ENCODE measurements at regions not wholly inside any gene's neighbourhood (a gene's known extent, or its start where the extent isn't known, plus 50 kb on each side); places are given as distances from the start of the nearest gene placed in this dataset.

- in situ Hi-C loops (cut with MboI; ENCODE audit: low sequenced_read_pairs, unreplicated experiment): no loop called here
- TF ChIP-seq CTCF (IDR thresholded peaks at IDR 0.05; ENCODE audit: borderline replicate concordance, control extremely low read depth, extremely low read depth, insufficient read depth, missing control alignments): no peak
- DNase-seq (ENCODE audit: low spot score): no peak
Observed at GRCh38 chr5:125357660-125358059, 611.2 kb upstream of the ZNF608 start.

- DNase-seq (ENCODE audit: low spot score): no peak
- TF ChIP-seq CTCF (IDR thresholded peaks at IDR 0.05; ENCODE audit: borderline replicate concordance, control extremely low read depth, extremely low read depth, insufficient read depth, missing control alignments): no peak
- in situ Hi-C loops (cut with MboI; ENCODE audit: low sequenced_read_pairs, unreplicated experiment): no loop called here
Observed at GRCh38 chr5:125365747-125366146, 619.3 kb upstream of the ZNF608 start.

- in situ Hi-C loops (cut with MboI; ENCODE audit: low sequenced_read_pairs, unreplicated experiment): no loop called here
- no peak for TF ChIP-seq CTCF (IDR thresholded peaks at IDR 0.05; ENCODE audit: borderline replicate concordance, control extremely low read depth, extremely low read depth, insufficient read depth, missing control alignments)
- no peak for DNase-seq (ENCODE audit: low spot score)
Observed at GRCh38 chr5:125367702-125368101, 621.3 kb upstream of the ZNF608 start.

- no peak for TF ChIP-seq CTCF (IDR thresholded peaks at IDR 0.05; ENCODE audit: borderline replicate concordance, control extremely low read depth, extremely low read depth, insufficient read depth, missing control alignments)
- in situ Hi-C loops (cut with MboI; ENCODE audit: low sequenced_read_pairs, unreplicated experiment): no loop called here
- DNase-seq (ENCODE audit: low spot score): no peak
Observed at GRCh38 chr5:125370461-125371205, 624.2 kb upstream of the ZNF608 start.

GRCh38 chr5:125372694-125373631 is 626.5 kb upstream of the ZNF608 start:
- DNase-seq (ENCODE audit: low spot score): no peak
- TF ChIP-seq CTCF (IDR thresholded peaks at IDR 0.05; ENCODE audit: borderline replicate concordance, control extremely low read depth, extremely low read depth, insufficient read depth, missing control alignments): no peak
- in situ Hi-C loops (cut with MboI; ENCODE audit: low sequenced_read_pairs, unreplicated experiment): no loop called here

- no peak for DNase-seq (ENCODE audit: low spot score)
- TF ChIP-seq CTCF (IDR thresholded peaks at IDR 0.05; ENCODE audit: borderline replicate concordance, control extremely low read depth, extremely low read depth, insufficient read depth, missing control alignments): no peak
- in situ Hi-C loops (cut with MboI; ENCODE audit: low sequenced_read_pairs, unreplicated experiment): no loop called here
Observed at GRCh38 chr5:125375143-125375542, 628.7 kb upstream of the ZNF608 start.

Measured in GM13976 (cell line).